Endothelial cell of umbilical vein (primary cell): ENCODE measurements at regions not wholly inside any gene's neighbourhood (a gene's known extent, or its start where the extent isn't known, plus 50 kb on each side); places are given as distances from the start of the nearest gene placed in this dataset.

Source experiments
- BruUV-seq: library from RNA; stranded (reverse); fragments of 400-500 nt; replicated peaks from 2 replicates; lab custom pipeline; 2021; lab: Mats Ljungman, UMichigan
- CTCF ChIA-PET: fragments of 300-600, 350-600 bp; sonication (Branson Sonifier 250); formaldehyde crosslinking; loops from one replicate; lab custom pipeline; 2021; ENCODE audit warnings: antibody characterized with exemption, inconsistent platforms; lab: Charles Lee
- POLR2A ChIA-PET: fragments of 300-600, 350-600 bp; sonication (Branson Sonifier 250); formaldehyde crosslinking; loops from one replicate; lab custom pipeline; 2021; ENCODE audit warnings: antibody characterized with exemption, inconsistent platforms; lab: Charles Lee
- DNase-seq: peaks from one replicate; pipeline ENCODE4 v3.0.0-alpha.2; 2011; ENCODE audit warnings: low read depth, low spot score
- FAIRE-seq: peaks from 2 replicates; lab custom pipeline; 2011; peaks lifted over from hg19 to GRCh38; lab: Jason Lieb, UNC
- H2AFZ ChIP-seq: 2 replicates; pipeline ENCODE4 v1.6.0; 2012; ENCODE audit warnings: low read depth, low read length, control low read depth, inconsistent platforms
- H3K27ac ChIP-seq: 2 replicates; pipeline ENCODE4 v1.5.1; 2011; ENCODE audit warnings: low read depth, mild to moderate bottlenecking, control low read depth, low read length, moderate library complexity; ENCODE audit not compliant: insufficient read depth
- H3K27me3 ChIP-seq, 2 experiments: 2 replicates each; pipeline versions ENCODE4 v1.6.0 to v1.6.1; 2011; ENCODE audit warnings: low read length in 2 of 2, mixed read lengths in 1 of 2; ENCODE audit not compliant: control insufficient read depth in 2 of 2, insufficient read depth in 2 of 2
- H3K36me3 ChIP-seq, 2 experiments: 2 replicates in 1 of 2; 3 replicates in 1 of 2; pipeline ENCODE4 v1.5.1; 2011; ENCODE audit warnings: low read length in 2 of 2, mild to moderate bottlenecking in 1 of 2, moderate library complexity in 1 of 2; ENCODE audit not compliant: control insufficient read depth in 2 of 2, insufficient read depth in 2 of 2; ENCODE audit errors: extremely low read depth in 1 of 2
- H3K4me1 ChIP-seq: 3 replicates; pipeline ENCODE4 v1.5.1; 2011; ENCODE audit warnings: mild to moderate bottlenecking, low read length; ENCODE audit not compliant: control insufficient read depth, insufficient read depth; ENCODE audit errors: extremely low read depth
- H3K4me2 ChIP-seq: 2 replicates; pipeline ENCODE4 v1.6.1; 2011; ENCODE audit warnings: low read length, control low read depth, mixed read lengths; ENCODE audit not compliant: insufficient read depth
- H3K4me3 ChIP-seq, 3 experiments: fragments of 200-600 bp in 1 of 3; sonication (generic), shearing (Covaris generic) in 1 of 3; replicated peaks in 1 of 3; 2 replicates each; pipeline ENCODE4 v1.5.1; 2011 to 2016; ENCODE audit warnings: control low read depth in 3 of 3, low read length in 3 of 3, mild to moderate bottlenecking in 2 of 3, inconsistent platforms in 1 of 3, low read depth in 1 of 3, moderate library complexity in 1 of 3; ENCODE audit not compliant: insufficient read depth in 1 of 3
- H3K79me2 ChIP-seq: 2 replicates; pipeline ENCODE4 v1.6.0; 2012; ENCODE audit warnings: low read length, inconsistent platforms; ENCODE audit not compliant: control insufficient read depth, insufficient read depth
- H3K9ac ChIP-seq: replicated peaks from 2 replicates; pipeline ENCODE3; 2011; ENCODE audit warnings: low read length, control low read depth; ENCODE audit not compliant: insufficient read depth; ENCODE audit errors: extremely low read depth
- H3K9me1 ChIP-seq: replicated peaks from 3 replicates; pipeline ENCODE4 v1.6.0; 2011; ENCODE audit warnings: mild to moderate bottlenecking, low read length; ENCODE audit not compliant: control insufficient read depth, insufficient read depth; ENCODE audit errors: extremely low read depth
- H3K9me3 ChIP-seq: replicated peaks from 2 replicates; pipeline ENCODE4 v1.5.1; 2012; ENCODE audit warnings: low read length, inconsistent platforms; ENCODE audit not compliant: control insufficient read depth, insufficient read depth
- H4K20me1 ChIP-seq: replicated peaks from 2 replicates; pipeline ENCODE3; 2011; ENCODE audit warnings: mild to moderate bottlenecking, low read length; ENCODE audit not compliant: control insufficient read depth, insufficient read depth; ENCODE audit errors: extremely low read depth
- EZH2 ChIP-seq: IDR thresholded peaks from 2 replicates; pipeline ENCODE4 v1.6.1; 2012; ENCODE audit warnings: borderline replicate concordance, low read depth, mild to moderate bottlenecking, moderate library complexity, low read length, inconsistent platforms; ENCODE audit not compliant: severe bottlenecking
- FOS ChIP-seq: IDR thresholded peaks from 2 replicates; pipeline ENCODE4 v1.6.1; 2011; ENCODE audit warnings: mild to moderate bottlenecking, low read length, moderate library complexity, borderline replicate concordance; ENCODE audit not compliant: insufficient read depth
- GATA2 ChIP-seq: IDR thresholded peaks from 2 replicates; pipeline ENCODE4 v1.7.0; 2011; ENCODE audit warnings: low read depth, mild to moderate bottlenecking, moderate library complexity, mixed read lengths, low read length; ENCODE audit not compliant: insufficient read length, insufficient read depth
- JUN ChIP-seq: IDR thresholded peaks from 2 replicates; pipeline ENCODE4 v1.6.1; 2011; ENCODE audit warnings: borderline replicate concordance, low read depth; ENCODE audit not compliant: insufficient read length, insufficient read depth
- MYC ChIP-seq: IDR thresholded peaks from one replicate; pipeline ENCODE4 v1.6.1; 2011; ENCODE audit warnings: mild to moderate bottlenecking, low read depth, low read length
- POLR2A ChIP-seq: IDR thresholded peaks from 2 replicates; pipeline ENCODE4 v1.6.1; 2012; ENCODE audit warnings: low read depth, mild to moderate bottlenecking, control low read depth, low read length
- POLR2AphosphoS5 ChIP-seq: IDR thresholded peaks from 2 replicates; pipeline ENCODE4 v1.6.1; 2012; ENCODE audit warnings: low read depth, mild to moderate bottlenecking, control low read depth, low read length, moderate library complexity; ENCODE audit not compliant: insufficient read depth
- dilution Hi-C: fragments of 300-500 bp; cut with MboI; formaldehyde crosslinking; loops from one replicate; pipeline ENCODE4 v1.15.0; 2019; ENCODE audit warnings: low sequenced_read_pairs; ENCODE audit not compliant: extremely low pct_ligation_motif_present
- intact Hi-C: fragments of 100-400 bp; cut with micrococcal nuclease; formaldehyde crosslinking; loops from one replicate; pipeline ENCODE4 v1.10.0; 2022
- TF ChIP-seq, protein P1 (sequence below): IDR thresholded peaks from 2 replicates; pipeline ENCODE4 v1.6.1; 2011; ENCODE audit not compliant: insufficient read depth, insufficient read length
- TF ChIP-seq, protein P2 (sequence below), 2 donors: IDR thresholded peaks; 1 replicate in 1 of 2; 2 replicates in 1 of 2; pipeline ENCODE4 v1.5.1; 2011; ENCODE audit warnings: low read length in 2 of 2, mild to moderate bottlenecking in 2 of 2, moderate library complexity in 2 of 2, control low read depth in 1 of 2, inconsistent platforms in 1 of 2, low read depth in 1 of 2; ENCODE audit not compliant: insufficient read depth in 1 of 2; ENCODE audit errors: extremely low read depth in 1 of 2

DNA sequence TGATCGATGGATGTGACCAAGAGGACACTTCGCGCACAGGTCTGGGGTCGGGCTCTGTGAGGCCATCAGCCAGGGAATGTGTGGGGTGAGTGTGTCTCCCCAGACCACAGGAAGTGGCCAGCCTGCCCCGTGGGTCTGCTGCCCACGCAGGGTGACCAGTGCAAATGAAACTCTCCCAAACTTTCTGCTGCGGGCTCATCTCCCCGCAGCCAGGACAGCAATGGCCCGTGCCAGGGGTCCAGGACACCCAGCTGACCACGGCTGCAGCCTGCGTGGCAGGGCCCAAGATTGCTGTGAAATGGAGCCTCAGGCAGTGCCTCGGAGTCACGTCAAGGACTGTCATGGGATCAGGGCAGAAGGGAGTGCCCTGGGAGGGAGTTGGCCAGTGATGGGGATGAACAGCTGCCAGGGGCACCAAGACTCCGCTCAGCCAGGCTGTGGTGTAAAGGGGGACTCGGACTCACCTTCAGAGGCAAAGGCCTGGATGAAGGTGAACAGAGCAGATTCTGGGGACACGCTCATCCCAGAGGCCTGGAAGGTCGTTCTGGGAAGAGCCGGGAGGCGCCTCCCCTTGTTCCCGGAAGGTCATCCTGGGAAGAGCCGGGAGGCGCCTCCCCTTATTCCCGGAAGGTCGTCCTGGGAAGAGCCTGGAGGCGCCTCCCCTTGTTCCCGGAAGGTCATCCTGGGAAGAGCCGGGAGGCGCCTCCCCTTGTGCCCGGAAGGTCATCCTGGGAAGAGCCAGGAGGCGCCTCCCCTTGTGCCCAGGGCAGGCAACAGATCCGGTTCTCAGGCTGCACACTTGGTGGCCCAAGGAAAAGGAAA is 252.6 kb downstream of the BRD1 start:
- no peaks in the 10 kb centered on the region for H3K9me1 ChIP-seq
- H3K4me2 ChIP-seq = no peak overlapping the region
- H3K27ac ChIP-seq = no peak overlapping the region
- H3K9me3 ChIP-seq = peaks cover 1% of the 10 kb centered on the region
- H3K79me2 ChIP-seq = no peaks in the 10 kb centered on the region
- H3K36me3 ChIP-seq = no peaks in the 10 kb centered on the region
- H3K4me3 ChIP-seq = no peak overlapping the region
- H4K20me1 ChIP-seq = no peaks in the 10 kb centered on the region
- FAIRE-seq = no peak
- no peak overlapping the region for H3K9ac ChIP-seq
- ChIA-PET CTCF (no interaction called here), POLR2A (no interaction called here)
- H3K4me1 ChIP-seq = no peaks in the 10 kb centered on the region
- TF ChIP-seq MYC (no peak), POLR2AphosphoS5 (no peak), POLR2A (no peak), EZH2 (no peak), FOS (no peak), JUN (no peak), GATA2 (no peak)
- TF ChIP-seq, protein P1, sequence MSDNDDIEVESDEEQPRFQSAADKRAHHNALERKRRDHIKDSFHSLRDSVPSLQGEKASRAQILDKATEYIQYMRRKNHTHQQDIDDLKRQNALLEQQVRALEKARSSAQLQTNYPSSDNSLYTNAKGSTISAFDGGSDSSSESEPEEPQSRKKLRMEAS = no peak
- TF ChIP-seq, protein P2, sequence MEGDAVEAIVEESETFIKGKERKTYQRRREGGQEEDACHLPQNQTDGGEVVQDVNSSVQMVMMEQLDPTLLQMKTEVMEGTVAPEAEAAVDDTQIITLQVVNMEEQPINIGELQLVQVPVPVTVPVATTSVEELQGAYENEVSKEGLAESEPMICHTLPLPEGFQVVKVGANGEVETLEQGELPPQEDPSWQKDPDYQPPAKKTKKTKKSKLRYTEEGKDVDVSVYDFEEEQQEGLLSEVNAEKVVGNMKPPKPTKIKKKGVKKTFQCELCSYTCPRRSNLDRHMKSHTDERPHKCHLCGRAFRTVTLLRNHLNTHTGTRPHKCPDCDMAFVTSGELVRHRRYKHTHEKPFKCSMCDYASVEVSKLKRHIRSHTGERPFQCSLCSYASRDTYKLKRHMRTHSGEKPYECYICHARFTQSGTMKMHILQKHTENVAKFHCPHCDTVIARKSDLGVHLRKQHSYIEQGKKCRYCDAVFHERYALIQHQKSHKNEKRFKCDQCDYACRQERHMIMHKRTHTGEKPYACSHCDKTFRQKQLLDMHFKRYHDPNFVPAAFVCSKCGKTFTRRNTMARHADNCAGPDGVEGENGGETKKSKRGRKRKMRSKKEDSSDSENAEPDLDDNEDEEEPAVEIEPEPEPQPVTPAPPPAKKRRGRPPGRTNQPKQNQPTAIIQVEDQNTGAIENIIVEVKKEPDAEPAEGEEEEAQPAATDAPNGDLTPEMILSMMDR (IDR thresholded peaks at IDR 0.05; ENCODE audit: extremely low read depth in 1 of 2, insufficient read depth in 1 of 2, low read depth in 1 of 2, low read length in 2 of 2) = no peak
- BruUV-seq = no TSS peak
- no peak for DNase-seq
- no peaks in the 10 kb centered on the region for H3K27me3 ChIP-seq
- intact Hi-C loops (no loop called here), dilution Hi-C loops (no loop called here)
- no peak overlapping the region for H2AFZ ChIP-seq
